Fibroblast of lung (primary cell): ENCODE measurements at regions not wholly inside any gene's neighbourhood (a gene's known extent, or its start where the extent isn't known, plus 50 kb on each side); places are given as distances from the start of the nearest gene placed in this dataset.
A peak's percentile ranks its signal among the peaks of the same experiment; 100 is the strongest.

Experiments
- DNase-seq, 2 donors: peaks; one replicate each; pipeline versions ENCODE4 v3.0.0 to v3.0.0-alpha.2; 2010; ENCODE audit warnings: low read depth in 2 of 2
- H2AFZ ChIP-seq: 2 replicates; pipeline ENCODE4 v1.5.1; 2012; ENCODE audit warnings: low read length, control low read depth, inconsistent platforms
- H3K27ac ChIP-seq: 2 replicates; pipeline ENCODE4 v1.5.1; 2011; ENCODE audit warnings: low read length, control low read depth; ENCODE audit not compliant: insufficient read depth
- H3K27me3 ChIP-seq: 2 replicates; pipeline ENCODE4 v1.5.1; 2011; ENCODE audit warnings: mild to moderate bottlenecking, low read length; ENCODE audit not compliant: control insufficient read depth, insufficient read depth
- H3K36me3 ChIP-seq: 2 replicates; pipeline ENCODE4 v1.5.1; 2011; ENCODE audit warnings: low read length; ENCODE audit not compliant: control insufficient read depth, insufficient read depth
- H3K4me1 ChIP-seq: 2 replicates; pipeline ENCODE4 v1.5.1; 2011; ENCODE audit warnings: low read length; ENCODE audit not compliant: control insufficient read depth, insufficient read depth; ENCODE audit errors: extremely low read depth
- H3K4me2 ChIP-seq: 2 replicates; pipeline ENCODE4 v1.5.1; 2011; ENCODE audit warnings: low read length, control low read depth; ENCODE audit not compliant: insufficient read depth; ENCODE audit errors: extremely low read depth
- H3K4me3 ChIP-seq, 4 experiments: fragments of 200-600 bp in 1 of 4; sonication (generic) in 1 of 4; replicated peaks in 1 of 4; 2 replicates each; pipeline ENCODE4 v1.5.1; 2011 to 2016; ENCODE audit warnings: low read length in 4 of 4, low read depth in 3 of 4, mild to moderate bottlenecking in 3 of 4, control low read depth in 2 of 4, inconsistent platforms in 1 of 4, mixed read lengths in 1 of 4; ENCODE audit not compliant: insufficient read depth in 1 of 4; ENCODE audit errors: control extremely low read depth in 1 of 4
- H3K79me2 ChIP-seq: 2 replicates; pipeline ENCODE4 v1.5.1; 2012; ENCODE audit warnings: mild to moderate bottlenecking, low read length, inconsistent platforms; ENCODE audit not compliant: control insufficient read depth, insufficient read depth
- H3K9ac ChIP-seq: 2 replicates; pipeline ENCODE4 v1.5.1; 2011; ENCODE audit warnings: mild to moderate bottlenecking, low read length, control low read depth; ENCODE audit not compliant: insufficient read depth
- H3K9me3 ChIP-seq: 2 replicates; pipeline ENCODE4 v1.5.1; 2012; ENCODE audit warnings: low read depth, low read length; ENCODE audit not compliant: control insufficient read depth, insufficient read depth
- H4K20me1 ChIP-seq: 2 replicates; pipeline ENCODE4 v1.5.1; 2011; ENCODE audit warnings: low read length; ENCODE audit not compliant: control insufficient read depth, insufficient read depth; ENCODE audit errors: extremely low read depth
- EZH2 ChIP-seq: IDR thresholded peaks from 2 replicates; pipeline ENCODE4 v1.5.1; 2012; ENCODE audit warnings: low read length, control low read depth, mild to moderate bottlenecking; ENCODE audit errors: missing control alignments
- TF ChIP-seq, protein P1 (sequence below), 2 donors: IDR thresholded peaks in 1 of 2; conservative IDR thresholded peaks in 1 of 2; 1 replicate in 1 of 2; 2 replicates in 1 of 2; pipeline ENCODE4 v1.5.1; 2011 to 2012; ENCODE audit warnings: low read length in 2 of 2, control low read depth in 1 of 2, inconsistent platforms in 1 of 2, low read depth in 1 of 2, mild to moderate bottlenecking in 1 of 2

DNA sequence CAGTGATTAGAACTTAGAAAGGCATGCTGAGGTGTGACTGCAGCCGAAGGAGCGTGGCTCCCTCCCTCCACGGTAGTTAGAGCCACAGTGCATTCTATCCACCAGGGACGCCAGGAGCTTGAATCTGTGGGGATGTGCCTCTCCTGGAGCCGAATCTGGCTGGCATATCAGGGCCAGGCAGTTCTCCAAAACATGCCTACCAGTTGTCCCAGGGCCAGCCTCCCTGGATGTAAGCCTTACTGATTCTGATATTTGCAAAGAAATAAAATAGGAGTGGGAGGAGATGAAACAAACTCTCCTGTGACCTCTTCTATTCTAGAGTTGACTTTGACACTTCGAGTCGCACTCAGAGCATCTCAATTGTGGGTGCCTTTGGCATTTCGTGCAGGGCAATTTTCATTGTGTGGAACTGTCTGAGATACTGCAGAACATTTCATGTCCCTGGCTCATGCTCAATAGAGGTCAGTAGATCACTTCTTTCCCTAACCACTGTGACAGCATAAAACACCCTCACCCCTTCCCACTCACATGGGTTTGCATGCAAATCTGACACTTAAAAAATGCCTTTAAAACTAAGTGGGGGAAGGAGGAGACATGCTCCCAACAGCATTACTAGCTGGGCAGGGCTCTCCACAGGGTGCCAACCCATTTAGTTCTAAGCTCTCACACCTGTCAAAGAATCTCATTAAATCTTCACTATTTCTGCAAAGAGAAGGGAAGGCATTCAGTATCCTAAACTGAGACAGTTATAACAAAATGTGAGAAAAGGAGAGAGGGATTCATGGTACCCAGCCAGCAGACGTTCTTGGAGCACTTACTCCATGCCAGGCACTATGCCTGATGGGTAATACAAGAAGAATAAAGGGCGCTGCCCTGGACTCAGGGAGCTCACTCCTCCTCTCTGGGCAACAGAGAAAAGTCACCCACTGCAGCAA lies 378.9 kb downstream of the PREX1 start:
- peak in 1 of 2 donors; percentile 4 for DNase-seq
- TF ChIP-seq EZH2: no peak
- TF ChIP-seq, protein P1, sequence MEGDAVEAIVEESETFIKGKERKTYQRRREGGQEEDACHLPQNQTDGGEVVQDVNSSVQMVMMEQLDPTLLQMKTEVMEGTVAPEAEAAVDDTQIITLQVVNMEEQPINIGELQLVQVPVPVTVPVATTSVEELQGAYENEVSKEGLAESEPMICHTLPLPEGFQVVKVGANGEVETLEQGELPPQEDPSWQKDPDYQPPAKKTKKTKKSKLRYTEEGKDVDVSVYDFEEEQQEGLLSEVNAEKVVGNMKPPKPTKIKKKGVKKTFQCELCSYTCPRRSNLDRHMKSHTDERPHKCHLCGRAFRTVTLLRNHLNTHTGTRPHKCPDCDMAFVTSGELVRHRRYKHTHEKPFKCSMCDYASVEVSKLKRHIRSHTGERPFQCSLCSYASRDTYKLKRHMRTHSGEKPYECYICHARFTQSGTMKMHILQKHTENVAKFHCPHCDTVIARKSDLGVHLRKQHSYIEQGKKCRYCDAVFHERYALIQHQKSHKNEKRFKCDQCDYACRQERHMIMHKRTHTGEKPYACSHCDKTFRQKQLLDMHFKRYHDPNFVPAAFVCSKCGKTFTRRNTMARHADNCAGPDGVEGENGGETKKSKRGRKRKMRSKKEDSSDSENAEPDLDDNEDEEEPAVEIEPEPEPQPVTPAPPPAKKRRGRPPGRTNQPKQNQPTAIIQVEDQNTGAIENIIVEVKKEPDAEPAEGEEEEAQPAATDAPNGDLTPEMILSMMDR (conservative IDR thresholded peaks at IDR 0.05 in 1 of 2, IDR thresholded peaks at IDR 0.05 in 1 of 2; ENCODE audit: low read depth in 1 of 2, low read length in 2 of 2): no peak

DNA sequence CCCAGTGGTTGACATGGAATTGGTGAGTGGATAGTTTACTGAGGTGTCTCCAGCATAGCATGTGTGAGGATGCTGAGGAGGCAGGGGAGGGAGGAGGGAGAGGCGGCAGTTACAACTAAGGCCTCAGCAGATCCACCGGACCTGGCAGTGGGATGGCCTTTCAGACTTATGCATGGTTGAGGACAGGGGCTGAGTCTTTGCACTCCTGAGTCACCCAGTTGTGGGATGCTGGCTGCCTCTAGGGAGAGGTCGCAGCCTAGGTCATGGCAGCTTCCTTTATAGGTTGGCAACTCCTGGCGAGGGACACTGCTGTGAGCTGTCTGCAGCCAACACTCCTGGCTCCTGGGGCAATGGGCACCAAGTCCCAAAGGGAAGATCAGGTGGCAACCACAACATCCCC lies 380.3 kb downstream of the PREX1 start:
- no peaks in the 10 kb centered on the region for H3K4me1 ChIP-seq
- H3K27ac ChIP-seq: no peak overlapping the region
- no peaks in the 10 kb centered on the region for H4K20me1 ChIP-seq
- H3K4me2 ChIP-seq: no peak overlapping the region
- TF ChIP-seq EZH2: no peak
- TF ChIP-seq, protein P1 (conservative IDR thresholded peaks at IDR 0.05 in 1 of 2, IDR thresholded peaks at IDR 0.05 in 1 of 2; ENCODE audit: low read depth in 1 of 2, low read length in 2 of 2): no peak
- no peak overlapping the region for H3K4me3 ChIP-seq
- no peaks in the 10 kb centered on the region for H3K36me3 ChIP-seq
- H3K79me2 ChIP-seq: no peaks in the 10 kb centered on the region
- no peak overlapping the region for H2AFZ ChIP-seq
- H3K27me3 ChIP-seq: no peaks in the 10 kb centered on the region
- H3K9ac ChIP-seq: no peak overlapping the region
- no peak for DNase-seq
- H3K9me3 ChIP-seq: no peaks in the 10 kb centered on the region

More for the DNA sequence above, 378.9 kb downstream of the PREX1 start:
- Histone ChIP-seq H2AFZ (no peak overlapping the region), H3K4me1 (no peaks in the 10 kb centered on the region), H3K36me3 (no peaks in the 10 kb centered on the region), H3K4me3 (no peak overlapping the region), H3K79me2 (no peaks in the 10 kb centered on the region), H3K9ac (no peak overlapping the region), H4K20me1 (no peaks in the 10 kb centered on the region), H3K27ac (no peak overlapping the region), H3K27me3 (no peaks in the 10 kb centered on the region), H3K4me2 (no peak overlapping the region), H3K9me3 (no peaks in the 10 kb centered on the region)

DNA sequence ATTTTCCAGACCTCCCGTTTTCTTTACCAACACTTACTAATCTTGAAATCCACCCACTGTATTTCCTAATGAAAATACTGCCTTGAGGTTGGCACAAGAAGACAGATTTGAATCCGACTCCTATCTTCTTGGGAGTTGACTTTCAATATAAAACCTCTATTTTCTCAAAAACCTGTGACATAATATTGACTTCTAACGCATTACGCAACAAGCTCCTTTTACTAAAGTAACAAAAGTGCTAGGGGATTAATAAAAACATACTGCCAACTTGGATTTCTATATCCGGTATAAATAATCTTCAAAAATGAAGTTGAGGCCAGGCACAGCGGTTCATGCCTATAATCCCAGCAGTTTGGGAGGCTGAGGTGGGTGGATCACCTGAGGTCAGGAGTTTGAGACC lies 382.0 kb downstream of the PREX1 start:
- no peaks in the 10 kb centered on the region for H4K20me1 ChIP-seq
- H3K9ac ChIP-seq: no peak overlapping the region
- no peak overlapping the region for H3K27ac ChIP-seq
- DNase-seq: no peak
- H3K79me2 ChIP-seq: no peaks in the 10 kb centered on the region
- H3K4me3 ChIP-seq: no peak overlapping the region
- no peaks in the 10 kb centered on the region for H3K27me3 ChIP-seq
- no peaks in the 10 kb centered on the region for H3K36me3 ChIP-seq
- TF ChIP-seq, protein P1 (conservative IDR thresholded peaks at IDR 0.05 in 1 of 2, IDR thresholded peaks at IDR 0.05 in 1 of 2; ENCODE audit: low read depth in 1 of 2, low read length in 2 of 2): no peak
- no peak for TF ChIP-seq EZH2
- no peaks in the 10 kb centered on the region for H3K4me1 ChIP-seq
- H3K9me3 ChIP-seq: no peaks in the 10 kb centered on the region
- no peak overlapping the region for H3K4me2 ChIP-seq
- H2AFZ ChIP-seq: no peak overlapping the region
